ENCODE measurements at regions not wholly inside any gene's neighbourhood (a gene's known extent, or its start where the extent isn't known, plus 50 kb on each side); places are given as distances from the start of the nearest gene placed in this dataset.

- no peak overlapping the region for H3K4me3 Mint-ChIP-seq
- no peak for DNase-seq
- TF ChIP-seq CTCF (IDR thresholded peaks at IDR 0.05) = no peak
- Histone ChIP-seq H4K20me1 (ENCODE audit: insufficient read depth, low read length) (no peaks in the 10 kb centered on the region), H3K27me3 (ENCODE audit: control insufficient read depth in 2 of 2, insufficient read depth in 2 of 2, low read length in 2 of 2) (no peaks in the 10 kb centered on the region), H3K4me1 (ENCODE audit: control insufficient read depth in 1 of 2, insufficient read depth in 2 of 2, low read length in 2 of 2) (peaks cover 0 to 2% of the 10 kb centered on the region in 2 donors), H3K4me3 (replicated peaks in 1 of 3; ENCODE audit: low read depth in 2 of 3, low read length in 3 of 3) (no peak overlapping the region), H3K27ac (ENCODE audit: low read depth in 1 of 2, low read length in 2 of 2) (no peak overlapping the region), H2AFZ (ENCODE audit: insufficient read depth, low read depth, low read length, poor library complexity, severe bottlenecking) (no peak overlapping the region), H3K9ac (ENCODE audit: insufficient read depth, low read length, poor library complexity, severe bottlenecking) (no peak overlapping the region), H3K9me3 (replicated peaks in 1 of 2; ENCODE audit: control insufficient read depth in 1 of 2, insufficient read depth in 1 of 2, low read length in 2 of 2) (no peaks in the 10 kb centered on the region), H3K4me2 (replicated peaks; ENCODE audit: extremely low read depth, low read length, poor library complexity, severe bottlenecking) (no peak overlapping the region), H3K79me2 (ENCODE audit: insufficient read depth, low read length) (no peaks in the 10 kb centered on the region), H3K36me3 (replicated peaks in 1 of 2; ENCODE audit: control insufficient read depth in 1 of 2, insufficient read depth in 2 of 2, low read length in 2 of 2) (no peaks in the 10 kb centered on the region)
- H3K4me1 Mint-ChIP-seq = peaks cover 37% of the 10 kb centered on the region
- intact Hi-C loops (cut with micrococcal nuclease) = no loop called here
- H3K27me3 Mint-ChIP-seq (ENCODE audit: low read depth in 3 of 3) = peaks cover 0 to 8% (median 8%) of the 10 kb centered on the region in 3 donors
- H3K27ac Mint-ChIP-seq = no peak overlapping the region
- no CpG with 5 or more reads among the region's 1 CpG for WGBS (ENCODE audit: insufficient coverage)
- peaks cover 0 to 3% (median 0%) of the 10 kb centered on the region in 7 donors for H3K9me3 Mint-ChIP-seq
- no peaks in the 10 kb centered on the region for H3K36me3 Mint-ChIP-seq
Measured at GRCh38 chr6:159461998-159462397, 231.0 kb downstream of the SOD2 start.

GRCh38 chr6:159461266-159461665 lies 231.8 kb downstream of the SOD2 start:
- no peak for DNase-seq
- H3K4me3 Mint-ChIP-seq = no peak overlapping the region
- no peak overlapping the region for H3K4me3 ChIP-seq (replicated peaks in 1 of 3; ENCODE audit: low read depth in 2 of 3, low read length in 3 of 3)
- H3K9me3 ChIP-seq (replicated peaks in 1 of 2; ENCODE audit: control insufficient read depth in 1 of 2, insufficient read depth in 1 of 2, low read length in 2 of 2) = no peaks in the 10 kb centered on the region
- H4K20me1 ChIP-seq (ENCODE audit: insufficient read depth, low read length) = no peaks in the 10 kb centered on the region
- peaks cover 0 to 2% of the 10 kb centered on the region in 2 donors for H3K4me1 ChIP-seq (ENCODE audit: control insufficient read depth in 1 of 2, insufficient read depth in 2 of 2, low read length in 2 of 2)
- H3K36me3 ChIP-seq (replicated peaks in 1 of 2; ENCODE audit: control insufficient read depth in 1 of 2, insufficient read depth in 2 of 2, low read length in 2 of 2) = no peaks in the 10 kb centered on the region
- H2AFZ ChIP-seq (ENCODE audit: insufficient read depth, low read depth, low read length, poor library complexity, severe bottlenecking) = no peak overlapping the region
- H3K9ac ChIP-seq (ENCODE audit: insufficient read depth, low read length, poor library complexity, severe bottlenecking) = no peak overlapping the region
- H3K27me3 Mint-ChIP-seq (ENCODE audit: low read depth in 3 of 3) = peaks cover 0 to 8% (median 6%) of the 10 kb centered on the region in 3 donors
- intact Hi-C loops (cut with micrococcal nuclease) = no loop called here
- no peak overlapping the region for H3K4me2 ChIP-seq (replicated peaks; ENCODE audit: extremely low read depth, low read length, poor library complexity, severe bottlenecking)
- 78% methylated on average over 5 of the region's 5 CpGs for WGBS (ENCODE audit: insufficient coverage)
- H3K27me3 ChIP-seq (ENCODE audit: control insufficient read depth in 2 of 2, insufficient read depth in 2 of 2, low read length in 2 of 2) = no peaks in the 10 kb centered on the region
- peaks cover 38% of the 10 kb centered on the region for H3K4me1 Mint-ChIP-seq
- no peak for TF ChIP-seq CTCF (IDR thresholded peaks at IDR 0.05)
- H3K79me2 ChIP-seq (ENCODE audit: insufficient read depth, low read length) = no peaks in the 10 kb centered on the region
- no peak overlapping the region for H3K27ac ChIP-seq (ENCODE audit: low read depth in 1 of 2, low read length in 2 of 2)
- no peaks in the 10 kb centered on the region for H3K36me3 Mint-ChIP-seq
- H3K9me3 Mint-ChIP-seq = peaks cover 0 to 3% (median 0%) of the 10 kb centered on the region in 7 donors
- no peak overlapping the region for H3K27ac Mint-ChIP-seq

All from CD14-positive monocyte (primary cell).